Gastrocnemius medialis (tissue), 4 donors: ENCODE measurements at regions not wholly inside any gene's neighbourhood (a gene's known extent, or its start where the extent isn't known, plus 50 kb on each side); places are given as distances from the start of the nearest gene placed in this dataset.

Source experiments
- ATAC-seq, 2 donors: fragments of 150-250 bp; one replicate each; pipeline ENCODE4 v1.9.1; 2016
- DNase-seq, 2 donors: peaks; one replicate each; pipeline ENCODE4 v3.0.0-alpha.2; 2019
- H3K27ac ChIP-seq, 4 donors: fragments of 200-600 bp; sonication (generic); 1 replicate in 1 of 4; 2 replicates in 3 of 4; pipeline ENCODE4 v1.5.1; 2016 to 2018; ENCODE audit warnings: mild to moderate bottlenecking in 2 of 4, moderate library complexity in 1 of 4
- H3K27me3 ChIP-seq, 3 donors: fragments of 200-600 bp; sonication (generic) in 2 of 3; 1 replicate in 1 of 3; 2 replicates in 2 of 3; pipeline versions ENCODE4 v1.5.1 to v1.6.0; 2016 to 2019; ENCODE audit warnings: mild to moderate bottlenecking in 1 of 3, moderate library complexity in 1 of 3
- H3K36me3 ChIP-seq, 2 donors: fragments of 200-600 bp; sonication (generic) in 1 of 2; one replicate each; pipeline ENCODE4 v1.5.1; 2017 to 2018
- H3K4me1 ChIP-seq, 2 donors: fragments of 200-600 bp; sonication (generic) in 1 of 2; one replicate each; pipeline ENCODE4 v1.5.1; 2016 to 2017; ENCODE audit warnings: mild to moderate bottlenecking in 2 of 2
- H3K4me3 ChIP-seq, 4 donors: fragments of 200-600 bp; sonication (generic) in 3 of 4; 1 replicate in 1 of 4; 2 replicates in 3 of 4; pipeline ENCODE4 v1.5.1; 2016 to 2019; ENCODE audit warnings: mild to moderate bottlenecking in 2 of 4
- H3K9me3 ChIP-seq, 3 donors: fragments of 200-600 bp; sonication (generic) in 2 of 3; 1 replicate in 1 of 3; 2 replicates in 2 of 3; pipeline ENCODE4 v1.5.1; 2016 to 2019
- CTCF ChIP-seq, 5 experiments: fragments of 450-650 bp in 3 of 5; fragments of 200-600 bp in 2 of 5; sonication (generic) in 2 of 5; IDR thresholded peaks in 4 of 5; conservative IDR thresholded peaks in 1 of 5; 1 replicate in 4 of 5; 2 replicates in 1 of 5; pipeline ENCODE4 v1.5.1; 2016 to 2019; ENCODE audit warnings: antibody characterized with exemption in 5 of 5, mild to moderate bottlenecking in 3 of 5, moderate library complexity in 3 of 5
- POLR2A ChIP-seq, 2 donors: fragments of 450-650 bp; IDR thresholded peaks; one replicate each; pipeline ENCODE4 v1.6.1; 2017; ENCODE audit warnings: antibody characterized with exemption in 2 of 2, mild to moderate bottlenecking in 2 of 2, moderate library complexity in 2 of 2
- in situ Hi-C, 4 donors: fragments of 200-750 bp; cut with MboI; loops; one replicate each; pipeline versions ENCODE4 v1.15.0 to v1.8.0; 2017; ENCODE audit warnings: low sequenced_read_pairs in 4 of 4
- intact Hi-C: fragments of 100-400 bp; cut with DNase I; formaldehyde crosslinking; loops from one replicate; pipeline ENCODE4 v1.15.1; 2023; ENCODE audit warnings: low total_unique reads

- no peaks in the 10 kb centered on the region for H3K36me3 ChIP-seq
- DNase-seq (no peak), ATAC-seq (no peak)
- H3K4me3 ChIP-seq, result no peak overlapping the region
- peaks cover 36 to 49% of the 10 kb centered on the region in 2 donors for H3K4me1 ChIP-seq
- intact Hi-C loops, result no loop called here
- peak overlapping the region in 2 of 4 donors; percentile 10 to 84 for H3K27ac ChIP-seq
- in situ Hi-C loops, result loop anchor here in 3 of 4 donors (25.0 kb wide), 1 partner anchor 407 kb away; no protein-coding TSS in a partner anchor
- no peaks in the 10 kb centered on the region for H3K9me3 ChIP-seq
- no peak for TF ChIP-seq CTCF (IDR thresholded peaks at IDR 0.05 in 4 of 5, conservative IDR thresholded peaks at IDR 0.05 in 1 of 5)
- no peak for TF ChIP-seq POLR2A (IDR thresholded peaks at IDR 0.05)
- no peaks in the 10 kb centered on the region for H3K27me3 ChIP-seq
These were observed 50.3 kb upstream of the FNDC1 start for GRCh38 chr6:159118924-159119323.

DNA sequence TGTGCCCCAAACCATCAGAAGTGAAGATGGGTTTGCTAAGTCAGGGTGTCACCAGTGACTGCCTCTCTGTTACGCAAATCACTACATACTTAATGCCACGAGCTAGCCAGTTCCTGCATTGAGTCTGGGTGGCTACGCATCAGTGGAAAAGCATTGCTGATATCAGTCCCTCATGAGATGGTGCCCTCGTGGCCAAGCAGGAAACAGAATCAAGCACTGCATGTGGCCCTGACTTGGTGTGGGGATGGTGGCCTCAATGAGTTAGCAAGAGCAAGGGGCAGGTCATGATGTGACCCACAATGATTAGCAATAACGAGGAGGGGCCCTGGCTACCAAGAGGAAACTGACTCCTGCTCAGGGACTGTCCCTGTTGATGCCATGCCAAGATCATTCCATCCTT is 51.6 kb upstream of the FNDC1 start:
- in situ Hi-C loops (loop anchor here in 3 of 4 donors (25.0 kb wide), 1 partner anchor 405 kb away; no protein-coding TSS in a partner anchor), intact Hi-C loops (loop anchor here (1.0 kb wide), 1 partner anchor 9 kb away; no protein-coding TSS in a partner anchor)
- Histone ChIP-seq H3K4me3 (no peak overlapping the region), H3K4me1 (peaks cover 40 to 50% of the 10 kb centered on the region in 2 donors), H3K27ac (peak overlapping the region; percentile 66 to 84 (median 76)), H3K36me3 (no peaks in the 10 kb centered on the region), H3K27me3 (no peaks in the 10 kb centered on the region), H3K9me3 (no peaks in the 10 kb centered on the region)
- DNase-seq (no peak), ATAC-seq (no peak)
- no peak for TF ChIP-seq CTCF (IDR thresholded peaks at IDR 0.05 in 4 of 5, conservative IDR thresholded peaks at IDR 0.05 in 1 of 5)
- no peak for TF ChIP-seq POLR2A (IDR thresholded peaks at IDR 0.05)

- in situ Hi-C loops (loop anchor here in 3 of 4 donors (25.0 kb wide), 1 partner anchor 405 kb away; no protein-coding TSS in a partner anchor), intact Hi-C loops (loop anchor here (1.0 kb wide), 1 partner anchor 9 kb away; no protein-coding TSS in a partner anchor)
- Histone ChIP-seq H3K27me3 (no peaks in the 10 kb centered on the region), H3K36me3 (no peaks in the 10 kb centered on the region), H3K27ac (peak overlapping the region; percentile 66 to 84 (median 76)), H3K9me3 (no peaks in the 10 kb centered on the region), H3K4me3 (no peak overlapping the region), H3K4me1 (peaks cover 40 to 45% of the 10 kb centered on the region in 2 donors)
- ATAC-seq (peak; percentile 85 to 92), DNase-seq (peak; percentile 35 to 77)
- TF ChIP-seq POLR2A (IDR thresholded peaks at IDR 0.05) (no peak), CTCF (IDR thresholded peaks at IDR 0.05 in 4 of 5, conservative IDR thresholded peaks at IDR 0.05 in 1 of 5) (no peak)
These were observed 52.2 kb upstream of the FNDC1 start for GRCh38 chr6:159117046-159117445.

GRCh38 chr6:159116343-159116742 is 52.9 kb upstream of the FNDC1 start:
- ATAC-seq, result no peak
- H3K27ac ChIP-seq, result peak overlapping the region; percentile 66 to 84 (median 76)
- H3K27me3 ChIP-seq, result no peaks in the 10 kb centered on the region
- H3K9me3 ChIP-seq, result no peaks in the 10 kb centered on the region
- H3K4me3 ChIP-seq, result no peak overlapping the region
- no peak for DNase-seq
- peaks cover 38 to 40% of the 10 kb centered on the region in 2 donors for H3K4me1 ChIP-seq
- no peaks in the 10 kb centered on the region for H3K36me3 ChIP-seq
- TF ChIP-seq CTCF (IDR thresholded peaks at IDR 0.05 in 4 of 5, conservative IDR thresholded peaks at IDR 0.05 in 1 of 5) (no peak), POLR2A (IDR thresholded peaks at IDR 0.05) (no peak)
- intact Hi-C loops (no loop called here), in situ Hi-C loops (loop anchor here in 3 of 4 donors (25.0 kb wide), 1 partner anchor 404 kb away; no protein-coding TSS in a partner anchor)
